ENCODE measurements at regions not wholly inside any gene's neighbourhood (a gene's known extent, or its start where the extent isn't known, plus 50 kb on each side); places are given as distances from the start of the nearest gene placed in this dataset.

GRCh38 chr12:86551146-86551571 is 295.0 kb upstream of the MGAT4C start:
- TF ChIP-seq CTCF (IDR thresholded peaks at IDR 0.05; ENCODE audit: low read depth, low read length) = no peak
- DNase-seq (ENCODE audit: low read depth in 2 of 2) = peak in 1 of 2 donors; percentile 82
- no peak overlapping the region for H3K4me3 ChIP-seq (replicated peaks in 1 of 2; ENCODE audit: low read depth in 2 of 2, low read length in 2 of 2)

GRCh38 chr12:86550218-86551145 is 294.3 kb upstream of the MGAT4C start:
- no peak for DNase-seq (ENCODE audit: low read depth in 2 of 2)
- TF ChIP-seq CTCF (IDR thresholded peaks at IDR 0.05; ENCODE audit: low read depth, low read length) = no peak
- H3K4me3 ChIP-seq (replicated peaks in 1 of 2; ENCODE audit: low read depth in 2 of 2, low read length in 2 of 2) = no peak overlapping the region

- H3K4me3 ChIP-seq (replicated peaks in 1 of 2; ENCODE audit: low read depth in 2 of 2, low read length in 2 of 2) = no peak overlapping the region
- no peak for DNase-seq (ENCODE audit: low read depth in 2 of 2)
- no peak for TF ChIP-seq CTCF (IDR thresholded peaks at IDR 0.05; ENCODE audit: low read depth, low read length)
Measured at GRCh38 chr12:86543716-86544115, 287.5 kb upstream of the MGAT4C start.

GRCh38 chr12:86530996-86531655 is 274.9 kb upstream of the MGAT4C start:
- H3K4me3 ChIP-seq (replicated peaks in 1 of 2; ENCODE audit: low read depth in 2 of 2, low read length in 2 of 2) = no peak overlapping the region
- TF ChIP-seq CTCF (IDR thresholded peaks at IDR 0.05; ENCODE audit: low read depth, low read length) = no peak
- peak; percentile 49 to 70 for DNase-seq (ENCODE audit: low read depth in 2 of 2)

- no peak for TF ChIP-seq CTCF (IDR thresholded peaks at IDR 0.05; ENCODE audit: low read depth, low read length)
- DNase-seq (ENCODE audit: low read depth in 2 of 2) = no peak
- no peak overlapping the region for H3K4me3 ChIP-seq (replicated peaks in 1 of 2; ENCODE audit: low read depth in 2 of 2, low read length in 2 of 2)
Measured at GRCh38 chr12:86526060-86526595, 269.9 kb upstream of the MGAT4C start.

DNA sequence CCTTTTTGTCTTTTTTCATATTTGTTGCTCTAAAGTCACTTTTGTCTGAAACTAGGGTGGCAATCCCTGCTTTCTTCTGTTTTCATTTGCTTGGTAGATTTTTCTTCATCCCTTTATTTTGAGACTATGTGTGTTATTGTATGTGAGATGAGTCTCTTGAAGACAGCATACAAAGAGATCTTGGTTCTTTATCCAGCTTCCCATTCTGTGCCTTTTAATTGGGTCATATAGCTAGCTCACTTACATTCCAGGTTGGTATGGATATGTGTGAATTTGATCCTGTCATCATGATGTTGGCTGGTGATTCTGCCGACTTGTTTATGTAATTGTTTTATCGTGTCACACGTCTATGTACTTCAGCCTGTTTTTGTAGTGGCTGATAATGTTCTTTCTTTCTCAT is 267.7 kb upstream of the MGAT4C start:
- DNase-seq (ENCODE audit: low read depth in 2 of 2) = no peak
- no peak overlapping the region for H3K4me3 ChIP-seq (replicated peaks in 1 of 2; ENCODE audit: low read depth in 2 of 2, low read length in 2 of 2)
- no peak for TF ChIP-seq CTCF (IDR thresholded peaks at IDR 0.05; ENCODE audit: low read depth, low read length)
